Body of pancreas (tissue), 4 donors: ENCODE measurements at regions not wholly inside any gene's neighbourhood (a gene's known extent, or its start where the extent isn't known, plus 50 kb on each side); places are given as distances from the start of the nearest gene placed in this dataset.

ENCODE experiments used
- POLR2A ChIP-seq, 3 donors: fragments of 450-650 bp; IDR thresholded peaks; one replicate each; pipeline ENCODE4 v1.6.1; 2016; ENCODE audit warnings: antibody characterized with exemption in 3 of 3, mild to moderate bottlenecking in 2 of 3
- TF ChIP-seq, protein P1 (sequence below), 7 experiments: fragments of 450-650 bp in 4 of 7; fragments of 200-600 bp in 3 of 7; sonication (generic) in 3 of 7; IDR thresholded peaks; one replicate each; pipeline ENCODE4 v1.5.1; 2016 to 2019; ENCODE audit warnings: antibody characterized with exemption in 7 of 7

- TF ChIP-seq, protein P1, sequence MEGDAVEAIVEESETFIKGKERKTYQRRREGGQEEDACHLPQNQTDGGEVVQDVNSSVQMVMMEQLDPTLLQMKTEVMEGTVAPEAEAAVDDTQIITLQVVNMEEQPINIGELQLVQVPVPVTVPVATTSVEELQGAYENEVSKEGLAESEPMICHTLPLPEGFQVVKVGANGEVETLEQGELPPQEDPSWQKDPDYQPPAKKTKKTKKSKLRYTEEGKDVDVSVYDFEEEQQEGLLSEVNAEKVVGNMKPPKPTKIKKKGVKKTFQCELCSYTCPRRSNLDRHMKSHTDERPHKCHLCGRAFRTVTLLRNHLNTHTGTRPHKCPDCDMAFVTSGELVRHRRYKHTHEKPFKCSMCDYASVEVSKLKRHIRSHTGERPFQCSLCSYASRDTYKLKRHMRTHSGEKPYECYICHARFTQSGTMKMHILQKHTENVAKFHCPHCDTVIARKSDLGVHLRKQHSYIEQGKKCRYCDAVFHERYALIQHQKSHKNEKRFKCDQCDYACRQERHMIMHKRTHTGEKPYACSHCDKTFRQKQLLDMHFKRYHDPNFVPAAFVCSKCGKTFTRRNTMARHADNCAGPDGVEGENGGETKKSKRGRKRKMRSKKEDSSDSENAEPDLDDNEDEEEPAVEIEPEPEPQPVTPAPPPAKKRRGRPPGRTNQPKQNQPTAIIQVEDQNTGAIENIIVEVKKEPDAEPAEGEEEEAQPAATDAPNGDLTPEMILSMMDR (IDR thresholded peaks at IDR 0.05) = no peak
- TF ChIP-seq POLR2A (IDR thresholded peaks at IDR 0.05) = no peak
Measured at GRCh38 chr18:23085066-23085465, 50.2 kb upstream of the CABLES1 start.
